Astrocyte (in vitro differentiated cells and primary cell): ENCODE measurements at regions not wholly inside any gene's neighbourhood (a gene's known extent, or its start where the extent isn't known, plus 50 kb on each side); places are given as distances from the start of the nearest gene placed in this dataset.
"Not testable (repeated sequence)": the region's sequence is repeated elsewhere in the genome, so short reads cannot be mapped to it uniquely, and the experiment has no call there.

Source experiments
- DNase-seq: peaks from one replicate; pipeline ENCODE4 v3.0.0-alpha.2; 2010; ENCODE audit warnings: low read depth
- FAIRE-seq: peaks from 2 replicates; lab custom pipeline; 2011; peaks lifted over from hg19 to GRCh38; lab: Jason Lieb, UNC
- H2AFZ ChIP-seq: 2 replicates; pipeline ENCODE4 v1.6.0; 2012; ENCODE audit warnings: low read depth, low read length, inconsistent platforms
- H3K27ac ChIP-seq: 2 replicates; pipeline ENCODE4 v1.5.1; 2011; ENCODE audit warnings: low read depth, low read length, inconsistent platforms
- H3K27me3 ChIP-seq: 2 replicates; pipeline ENCODE4 v1.6.0; 2011; ENCODE audit warnings: low read length, inconsistent platforms; ENCODE audit not compliant: insufficient read depth
- H3K36me3 ChIP-seq: 2 replicates; pipeline ENCODE4 v1.5.1; 2011; ENCODE audit warnings: low read length, inconsistent platforms; ENCODE audit not compliant: insufficient read depth
- H3K4me1 ChIP-seq: 2 replicates; pipeline ENCODE4 v1.5.1; 2011; ENCODE audit warnings: low read length, inconsistent platforms; ENCODE audit not compliant: insufficient read depth
- H3K4me2 ChIP-seq: 2 replicates; pipeline ENCODE4 v1.6.0; 2012; ENCODE audit warnings: low read length, inconsistent platforms
- H3K4me3 ChIP-seq: 2 replicates; pipeline ENCODE4 v1.5.1; 2011; ENCODE audit warnings: low read depth, mild to moderate bottlenecking, low read length, inconsistent platforms; ENCODE audit not compliant: insufficient read depth
- H3K79me2 ChIP-seq: 2 replicates; pipeline ENCODE4 v1.6.0; 2012; ENCODE audit warnings: mild to moderate bottlenecking, low read length, inconsistent platforms; ENCODE audit not compliant: insufficient read depth
- H3K9ac ChIP-seq: 2 replicates; pipeline ENCODE4 v1.6.0; 2012; ENCODE audit warnings: mild to moderate bottlenecking, low read length, inconsistent platforms
- H3K9me3 ChIP-seq: 2 replicates; pipeline ENCODE4 v1.5.1; 2012; ENCODE audit warnings: low read depth, mild to moderate bottlenecking, low read length, inconsistent platforms; ENCODE audit not compliant: insufficient read depth
- H4K20me1 ChIP-seq: 2 replicates; pipeline ENCODE4 v1.6.0; 2012; ENCODE audit warnings: low read length, inconsistent platforms; ENCODE audit not compliant: insufficient read depth
- H3K27ac Mint-ChIP-seq: one replicate; pipeline ENCODE4 v1.8.0; 2021; ENCODE audit warnings: mild to moderate bottlenecking, mixed read lengths; ENCODE audit not compliant: unreplicated experiment
- H3K27me3 Mint-ChIP-seq: one replicate; pipeline ENCODE4 v1.8.0; 2021; ENCODE audit warnings: low read depth, mixed read lengths; ENCODE audit not compliant: unreplicated experiment
- H3K36me3 Mint-ChIP-seq: one replicate; pipeline ENCODE4 v1.8.0; 2021; ENCODE audit warnings: low read depth, mixed read lengths; ENCODE audit not compliant: unreplicated experiment
- H3K4me1 Mint-ChIP-seq: one replicate; pipeline ENCODE4 v1.8.0; 2021; ENCODE audit warnings: low read depth, mixed read lengths; ENCODE audit not compliant: unreplicated experiment
- H3K4me3 Mint-ChIP-seq: one replicate; pipeline ENCODE4 v1.8.0; 2021; ENCODE audit warnings: mild to moderate bottlenecking, moderate library complexity, mixed read lengths; ENCODE audit not compliant: unreplicated experiment
- H3K9me3 Mint-ChIP-seq: one replicate; pipeline ENCODE4 v1.8.0; 2021; ENCODE audit warnings: mild to moderate bottlenecking, mixed read lengths; ENCODE audit not compliant: unreplicated experiment

DNA sequence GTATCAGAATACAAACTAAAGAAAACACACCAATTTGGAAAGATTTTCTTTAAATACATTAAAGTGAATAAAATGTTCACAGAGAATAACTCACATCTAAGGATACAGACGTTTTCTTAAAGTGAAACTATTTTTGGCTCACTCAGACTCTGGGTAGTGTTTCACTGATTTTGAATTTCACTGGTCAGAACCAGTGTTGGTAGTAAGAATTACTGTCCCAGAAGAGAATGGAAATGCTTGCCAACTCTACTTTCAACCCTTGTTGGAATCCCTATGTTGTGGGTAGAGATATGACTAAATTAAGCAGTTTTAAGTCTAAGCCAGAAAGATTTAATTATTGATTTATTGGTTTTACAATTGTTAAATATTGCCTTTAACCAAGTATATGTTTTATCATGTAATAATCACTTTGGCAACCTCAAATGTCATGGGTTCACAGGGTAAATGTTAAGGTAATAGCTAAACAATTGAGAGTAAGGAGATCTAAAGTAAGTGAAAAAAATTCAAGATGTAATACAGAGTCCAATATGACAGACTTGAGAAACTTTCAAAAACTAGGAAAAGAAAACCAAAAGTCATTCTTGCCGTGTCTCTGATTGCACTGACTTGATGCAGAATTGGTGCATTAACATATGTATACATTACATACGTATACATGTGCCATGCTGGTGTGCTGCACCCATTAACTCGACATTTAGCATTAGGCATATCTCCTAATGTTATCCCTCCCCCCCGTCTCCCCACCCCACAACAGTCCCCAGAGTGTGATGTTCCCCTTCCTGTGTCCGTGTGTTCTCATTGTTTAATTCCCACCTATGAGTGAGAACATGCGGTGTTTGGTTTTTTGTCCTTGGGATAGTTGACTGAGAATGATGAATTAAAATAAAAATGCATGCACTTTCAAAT, 1517.2 kb upstream of the TPTE start:
- H3K36me3 ChIP-seq, H3K27ac Mint-ChIP-seq, H3K27ac ChIP-seq, H3K27me3 Mint-ChIP-seq, H3K27me3 ChIP-seq, DNase-seq, H3K79me2 ChIP-seq, H3K36me3 Mint-ChIP-seq, H3K4me3 Mint-ChIP-seq, H3K4me3 ChIP-seq, H2AFZ ChIP-seq, H3K4me2 ChIP-seq, H3K4me1 Mint-ChIP-seq, FAIRE-seq, H4K20me1 ChIP-seq, H3K4me1 ChIP-seq, H3K9ac ChIP-seq: not testable (repeated sequence)
- peaks cover 32% of the 10 kb centered on the region for H3K9me3 Mint-ChIP-seq
- peaks cover 13% of the 10 kb centered on the region for H3K9me3 ChIP-seq

DNA sequence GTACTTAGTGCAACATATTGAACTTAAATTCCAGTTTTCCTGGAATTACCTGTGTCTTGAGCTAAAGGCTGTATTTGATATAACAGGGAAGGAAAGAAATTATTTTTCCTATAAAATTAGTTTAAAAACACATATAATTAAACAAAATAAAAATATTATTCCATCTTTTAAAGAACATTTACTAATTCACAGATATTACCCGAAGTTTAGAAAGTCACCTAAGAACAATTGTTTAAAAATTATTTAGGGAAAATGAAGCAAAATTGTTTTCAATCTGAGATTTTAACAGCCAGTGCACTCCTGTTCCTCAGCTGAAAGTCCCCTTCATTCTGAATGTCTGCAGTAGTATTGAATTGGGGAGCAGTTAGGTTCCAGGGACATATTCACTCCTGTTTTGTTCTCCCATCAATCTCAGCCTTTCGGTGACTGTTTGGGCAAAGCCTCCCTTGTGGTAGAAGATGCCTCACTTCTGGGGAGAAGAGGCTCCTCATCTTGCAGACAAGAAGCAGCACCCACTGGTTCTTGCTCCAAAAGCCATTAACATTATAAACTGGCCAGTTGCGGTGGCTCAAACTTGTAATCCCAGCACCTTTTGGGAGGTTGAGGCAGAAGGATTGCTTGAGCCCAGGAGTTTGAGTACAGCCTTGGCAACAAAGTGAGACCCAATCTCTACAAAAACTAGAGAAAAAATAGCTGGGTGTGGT, 1516.4 kb upstream of the TPTE start:
- H2AFZ ChIP-seq, H3K27me3 Mint-ChIP-seq, H3K36me3 ChIP-seq, FAIRE-seq, H3K4me1 ChIP-seq, H4K20me1 ChIP-seq, H3K27ac ChIP-seq, H3K79me2 ChIP-seq, H3K4me3 ChIP-seq, DNase-seq, H3K27ac Mint-ChIP-seq, H3K4me2 ChIP-seq, H3K27me3 ChIP-seq, H3K4me1 Mint-ChIP-seq, H3K9ac ChIP-seq, H3K4me3 Mint-ChIP-seq, H3K36me3 Mint-ChIP-seq: not testable (repeated sequence)
- H3K9me3 Mint-ChIP-seq = peaks cover 32% of the 10 kb centered on the region
- H3K9me3 ChIP-seq = peaks cover 13% of the 10 kb centered on the region

DNA sequence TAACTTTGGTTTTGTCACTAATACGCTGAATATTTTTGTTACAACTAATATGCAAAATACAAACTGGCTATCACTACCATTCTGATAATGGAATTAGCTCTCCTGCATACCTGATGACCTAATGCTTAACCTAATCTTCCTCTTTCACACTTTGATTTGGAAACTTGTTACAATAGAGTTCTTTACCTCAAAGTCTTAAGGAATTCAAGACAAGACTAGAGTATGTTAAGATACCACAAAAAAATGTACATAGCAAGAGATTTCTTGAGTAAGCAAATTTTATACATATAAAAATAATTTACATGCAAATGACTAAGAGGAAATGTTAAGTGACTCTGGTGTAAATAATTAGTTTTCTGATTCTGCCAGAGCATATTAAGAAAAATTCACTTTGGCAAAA, 1515.7 kb upstream of the TPTE start:
- peaks cover 29% of the 10 kb centered on the region for H3K9me3 Mint-ChIP-seq
- not testable (repeated sequence) for H3K4me1 ChIP-seq, H3K36me3 ChIP-seq, H3K27ac Mint-ChIP-seq, H3K79me2 ChIP-seq, H3K27me3 ChIP-seq, H3K4me3 Mint-ChIP-seq, H3K27me3 Mint-ChIP-seq, H3K4me2 ChIP-seq, H3K4me1 Mint-ChIP-seq, H3K9ac ChIP-seq, H3K27ac ChIP-seq, FAIRE-seq, H3K36me3 Mint-ChIP-seq, DNase-seq, H2AFZ ChIP-seq, H4K20me1 ChIP-seq, H3K4me3 ChIP-seq
- H3K9me3 ChIP-seq = peaks cover 13% of the 10 kb centered on the region

DNA sequence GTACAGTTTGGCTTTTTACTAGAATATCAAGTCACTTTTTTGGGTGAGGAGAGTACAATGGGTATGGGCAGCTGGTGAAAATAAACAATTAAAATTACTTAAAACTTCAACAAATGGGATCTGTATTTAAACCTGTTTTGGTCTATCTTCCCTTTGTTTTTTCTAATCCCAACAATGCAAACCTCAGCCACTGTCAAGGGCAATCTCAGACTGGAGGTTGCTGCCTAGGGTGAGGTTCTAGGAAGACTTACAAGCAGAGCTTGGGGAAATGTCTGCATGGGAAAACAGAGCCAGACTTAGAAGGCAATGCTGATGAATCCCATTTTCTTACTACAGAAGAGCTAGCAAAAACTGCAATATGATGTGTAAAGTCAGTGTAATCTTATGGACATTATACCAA, 1515.3 kb upstream of the TPTE start:
- not testable (repeated sequence) for H3K27me3 Mint-ChIP-seq, DNase-seq, H3K4me3 ChIP-seq, H3K9ac ChIP-seq, H3K4me1 ChIP-seq, FAIRE-seq, H3K79me2 ChIP-seq, H3K27ac Mint-ChIP-seq, H3K36me3 Mint-ChIP-seq, H3K27ac ChIP-seq, H2AFZ ChIP-seq, H3K4me1 Mint-ChIP-seq, H3K27me3 ChIP-seq, H3K36me3 ChIP-seq, H3K4me3 Mint-ChIP-seq, H3K4me2 ChIP-seq, H4K20me1 ChIP-seq
- peaks cover 17% of the 10 kb centered on the region for H3K9me3 ChIP-seq
- H3K9me3 Mint-ChIP-seq = peaks cover 33% of the 10 kb centered on the region

DNA sequence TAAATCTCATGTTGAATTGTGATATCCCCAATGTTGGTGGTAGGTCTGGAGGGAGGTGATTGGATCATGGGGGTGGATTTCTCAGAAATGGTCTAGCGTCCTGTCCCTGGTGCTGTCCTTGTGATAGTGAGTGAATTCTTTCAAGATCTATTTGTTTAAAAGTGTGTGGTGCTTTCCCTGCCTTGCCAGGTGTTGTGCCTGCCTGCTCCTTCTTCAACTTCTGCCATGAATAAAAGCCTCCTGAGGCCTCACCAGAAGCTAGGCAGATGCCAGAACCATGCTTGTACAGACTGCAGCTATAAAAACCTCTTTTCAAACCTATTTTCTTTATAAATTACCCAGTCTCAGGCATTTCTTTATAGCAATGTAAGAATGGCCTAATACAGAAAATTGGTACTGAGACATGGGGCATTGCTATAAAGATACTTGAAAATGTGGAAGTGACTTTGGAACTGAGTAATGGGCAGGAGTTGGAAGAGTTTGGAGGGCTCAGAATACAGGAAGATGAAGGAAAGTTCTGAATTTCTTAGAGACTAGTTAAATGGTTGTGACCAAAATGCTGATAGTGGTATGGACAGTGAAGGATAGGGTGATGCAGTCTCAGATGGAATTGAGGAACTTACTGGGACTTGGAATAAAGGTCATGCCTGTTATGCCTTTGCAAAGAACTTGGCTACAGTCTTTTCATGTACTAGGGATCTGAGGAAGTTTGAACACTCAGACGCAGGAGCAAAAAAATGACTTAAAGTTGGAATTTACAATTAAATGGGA, 1514.6 kb upstream of the TPTE start:
- not testable (repeated sequence) for H3K4me1 ChIP-seq, H2AFZ ChIP-seq, H3K79me2 ChIP-seq, H3K27me3 Mint-ChIP-seq, H3K27ac ChIP-seq, H3K4me1 Mint-ChIP-seq, H3K4me2 ChIP-seq, H3K4me3 ChIP-seq, H3K27ac Mint-ChIP-seq, H4K20me1 ChIP-seq, FAIRE-seq, H3K36me3 ChIP-seq, H3K36me3 Mint-ChIP-seq, H3K9ac ChIP-seq, H3K27me3 ChIP-seq, H3K4me3 Mint-ChIP-seq, DNase-seq
- H3K9me3 ChIP-seq = peaks cover 22% of the 10 kb centered on the region
- peaks cover 35% of the 10 kb centered on the region for H3K9me3 Mint-ChIP-seq
